ENCODE measurements at regions not wholly inside any gene's neighbourhood (a gene's known extent, or its start where the extent isn't known, plus 50 kb on each side); places are given as distances from the start of the nearest gene placed in this dataset.

DNA sequence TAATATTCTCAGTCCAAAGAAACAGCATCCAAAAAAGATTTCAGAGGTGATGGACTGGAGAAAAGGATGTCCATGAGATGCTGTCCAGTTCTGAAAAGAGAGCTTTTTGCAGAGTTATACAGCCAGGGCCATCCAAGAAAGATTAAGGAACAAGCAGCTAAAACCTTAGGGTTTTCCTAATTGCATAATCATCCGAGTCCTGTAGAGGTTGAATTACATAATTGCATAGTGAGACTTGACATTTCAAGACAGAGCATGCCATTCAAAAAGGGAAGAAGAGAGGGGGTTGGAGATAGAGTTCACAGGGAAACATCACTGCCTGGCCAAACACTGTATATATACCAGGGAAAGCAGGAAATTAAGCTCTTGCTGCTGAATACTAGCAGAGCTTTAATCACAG, 1729.2 kb upstream of the WWC1 start:
- H3K36me3 ChIP-seq (ENCODE audit: control insufficient read depth, insufficient read depth, low read length): no peaks in the 10 kb centered on the region

DNA sequence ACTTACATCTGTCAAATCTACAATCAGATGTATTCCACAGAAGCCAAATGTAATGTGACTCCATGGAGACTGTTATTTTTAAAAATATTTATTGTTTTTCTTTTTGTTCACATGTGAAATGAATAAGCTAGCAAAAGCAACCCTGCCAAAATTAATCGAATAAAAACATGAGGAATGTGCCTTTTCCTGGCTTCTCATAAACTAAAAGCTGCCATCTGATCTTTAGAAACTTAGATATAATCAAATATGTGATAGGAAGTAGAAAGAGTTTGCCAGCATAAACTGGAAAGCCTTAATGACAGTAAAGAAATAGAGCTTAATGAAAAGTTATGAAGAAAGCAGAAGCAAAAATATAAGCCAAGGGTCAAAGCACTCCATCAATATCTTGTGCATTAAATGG, 1724.7 kb upstream of the WWC1 start:
- Histone ChIP-seq H3K36me3 (ENCODE audit: control insufficient read depth, insufficient read depth, low read length) (no peaks in the 10 kb centered on the region), H3K4me3 (ENCODE audit: low read length) (no peak overlapping the region), H3K9ac (ENCODE audit: low read length) (no peak overlapping the region), H3K4me1 (ENCODE audit: control insufficient read depth, insufficient read depth, low read length) (no peaks in the 10 kb centered on the region), H3K27me3 (ENCODE audit: control insufficient read depth, insufficient read depth, low read length) (no peaks in the 10 kb centered on the region), H3K9me3 (ENCODE audit: control insufficient read depth, low read length) (no peaks in the 10 kb centered on the region)

More for the DNA sequence above, 1729.2 kb upstream of the WWC1 start:
- Histone ChIP-seq H3K4me1 (ENCODE audit: control insufficient read depth, insufficient read depth, low read length) (no peaks in the 10 kb centered on the region), H3K9me3 (ENCODE audit: control insufficient read depth, low read length) (no peaks in the 10 kb centered on the region), H3K27me3 (ENCODE audit: control insufficient read depth, insufficient read depth, low read length) (no peaks in the 10 kb centered on the region), H3K4me3 (ENCODE audit: low read length) (no peak overlapping the region), H3K9ac (ENCODE audit: low read length) (no peak overlapping the region)

- H3K36me3 ChIP-seq (ENCODE audit: control insufficient read depth, insufficient read depth, low read length): no peaks in the 10 kb centered on the region
- H3K27me3 ChIP-seq (ENCODE audit: control insufficient read depth, insufficient read depth, low read length): no peaks in the 10 kb centered on the region
- no peak overlapping the region for H3K4me3 ChIP-seq (ENCODE audit: low read length)
- no peaks in the 10 kb centered on the region for H3K4me1 ChIP-seq (ENCODE audit: control insufficient read depth, insufficient read depth, low read length)
- no peaks in the 10 kb centered on the region for H3K9me3 ChIP-seq (ENCODE audit: control insufficient read depth, low read length)
- no peak overlapping the region for H3K9ac ChIP-seq (ENCODE audit: low read length)
Observed at GRCh38 chr5:166570865-166571264, 1720.6 kb upstream of the WWC1 start.

- no peaks in the 10 kb centered on the region for H3K9me3 ChIP-seq (ENCODE audit: control insufficient read depth, low read length)
- no peaks in the 10 kb centered on the region for H3K36me3 ChIP-seq (ENCODE audit: control insufficient read depth, insufficient read depth, low read length)
- no peak overlapping the region for H3K4me3 ChIP-seq (ENCODE audit: low read length)
- no peaks in the 10 kb centered on the region for H3K4me1 ChIP-seq (ENCODE audit: control insufficient read depth, insufficient read depth, low read length)
- no peak overlapping the region for H3K9ac ChIP-seq (ENCODE audit: low read length)
- H3K27me3 ChIP-seq (ENCODE audit: control insufficient read depth, insufficient read depth, low read length): no peaks in the 10 kb centered on the region
Observed at GRCh38 chr5:166571668-166572067, 1719.8 kb upstream of the WWC1 start.

GRCh38 chr5:166576323-166576722, 1715.1 kb upstream of the WWC1 start:
- Histone ChIP-seq H3K36me3 (ENCODE audit: control insufficient read depth, insufficient read depth, low read length) (no peaks in the 10 kb centered on the region), H3K9me3 (ENCODE audit: control insufficient read depth, low read length) (no peaks in the 10 kb centered on the region), H3K4me1 (ENCODE audit: control insufficient read depth, insufficient read depth, low read length) (no peaks in the 10 kb centered on the region), H3K27me3 (ENCODE audit: control insufficient read depth, insufficient read depth, low read length) (no peaks in the 10 kb centered on the region), H3K9ac (ENCODE audit: low read length) (no peak overlapping the region), H3K4me3 (ENCODE audit: low read length) (no peak overlapping the region)

GRCh38 chr5:166581826-166582225, 1709.6 kb upstream of the WWC1 start:
- no peaks in the 10 kb centered on the region for H3K27me3 ChIP-seq (ENCODE audit: control insufficient read depth, insufficient read depth, low read length)
- no peaks in the 10 kb centered on the region for H3K36me3 ChIP-seq (ENCODE audit: control insufficient read depth, insufficient read depth, low read length)

DNA sequence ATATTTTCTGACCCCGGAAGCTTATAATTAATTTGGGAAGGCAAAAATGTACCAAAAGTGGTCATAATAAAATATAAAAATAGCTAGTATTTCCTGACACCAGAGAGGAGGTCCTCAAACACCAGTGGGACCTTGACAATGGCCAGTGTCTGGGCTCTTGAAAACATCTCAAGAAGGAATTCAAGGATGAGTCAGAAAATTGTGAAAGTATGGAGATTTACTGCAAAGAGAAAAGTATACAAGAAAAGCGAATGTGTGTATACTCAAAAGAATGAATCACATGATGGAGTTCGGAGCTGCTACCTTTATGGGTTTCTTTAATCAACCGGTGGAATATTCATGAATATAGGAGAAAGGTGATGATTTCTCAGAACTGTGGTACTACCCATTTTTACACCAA, 1709.0 kb upstream of the WWC1 start:
- Histone ChIP-seq H3K9ac (ENCODE audit: low read length) (no peak overlapping the region), H3K36me3 (ENCODE audit: control insufficient read depth, insufficient read depth, low read length) (no peaks in the 10 kb centered on the region), H3K4me3 (ENCODE audit: low read length) (no peak overlapping the region), H3K4me1 (ENCODE audit: control insufficient read depth, insufficient read depth, low read length) (no peaks in the 10 kb centered on the region), H3K27me3 (ENCODE audit: control insufficient read depth, insufficient read depth, low read length) (no peaks in the 10 kb centered on the region), H3K9me3 (ENCODE audit: control insufficient read depth, low read length) (no peaks in the 10 kb centered on the region)

More at GRCh38 chr5:166581826-166582225, 1709.6 kb upstream of the WWC1 start:
- Histone ChIP-seq H3K9ac (ENCODE audit: low read length) (no peak overlapping the region), H3K4me3 (ENCODE audit: low read length) (no peak overlapping the region), H3K9me3 (ENCODE audit: control insufficient read depth, low read length) (no peaks in the 10 kb centered on the region), H3K4me1 (ENCODE audit: control insufficient read depth, insufficient read depth, low read length) (no peaks in the 10 kb centered on the region)

DNA sequence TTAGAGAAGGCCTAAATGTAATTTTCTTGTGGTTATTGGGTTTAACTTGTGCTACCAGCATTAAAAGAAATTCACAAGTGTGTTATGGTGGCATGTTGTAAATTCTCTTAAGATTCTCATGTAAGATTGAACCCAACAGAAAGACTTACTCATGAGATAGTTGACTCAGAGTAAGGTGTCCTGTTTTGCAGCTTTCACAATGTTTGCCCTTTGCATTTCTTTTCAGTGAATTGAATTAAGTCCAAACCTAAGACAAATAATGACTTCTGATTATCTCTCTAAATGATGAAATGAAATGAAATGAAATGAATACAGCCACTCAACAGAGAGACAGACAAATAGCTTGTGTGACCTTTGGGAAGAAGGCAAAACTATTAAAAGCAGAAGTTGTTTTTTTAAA, 1696.9 kb upstream of the WWC1 start:
- no peaks in the 10 kb centered on the region for H3K4me1 ChIP-seq (ENCODE audit: control insufficient read depth, insufficient read depth, low read length)
- H3K9ac ChIP-seq (ENCODE audit: low read length): no peak overlapping the region

DNA sequence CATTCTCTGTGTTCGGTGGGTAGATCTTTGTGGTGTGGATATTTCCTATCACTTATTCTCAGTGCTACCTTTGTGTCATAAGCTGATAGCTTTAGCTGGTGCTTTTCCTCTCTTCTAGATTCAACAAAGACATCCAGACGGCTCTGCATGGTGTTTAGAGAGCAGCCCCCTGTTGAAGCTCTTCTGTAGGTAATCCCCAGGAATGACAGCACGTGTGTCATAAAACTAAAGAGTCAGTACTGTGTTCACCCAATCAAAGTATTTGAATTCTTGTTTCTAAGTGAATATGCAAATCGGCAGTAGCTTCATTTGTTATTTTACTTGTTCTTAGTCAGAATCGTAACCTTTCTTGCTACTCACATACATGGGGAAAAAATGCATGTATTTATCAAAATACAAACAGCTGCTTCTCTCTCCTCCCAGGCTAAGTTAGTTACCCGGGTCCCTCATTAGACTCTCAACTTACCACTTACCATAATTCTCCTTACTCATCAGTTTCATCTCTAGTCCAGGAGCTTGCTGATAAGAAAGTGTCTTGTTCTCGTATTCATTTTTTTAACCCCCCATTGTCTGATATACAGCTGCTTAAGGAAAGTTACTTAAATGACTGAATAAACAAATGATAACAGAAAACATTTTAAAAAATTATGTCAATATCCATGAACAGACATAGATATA, 1696.0 kb upstream of the WWC1 start:
- Histone ChIP-seq H3K9me3 (ENCODE audit: control insufficient read depth, low read length) (no peaks in the 10 kb centered on the region), H3K4me3 (ENCODE audit: low read length) (no peak overlapping the region), H3K9ac (ENCODE audit: low read length) (no peak overlapping the region), H3K27me3 (ENCODE audit: control insufficient read depth, insufficient read depth, low read length) (no peaks in the 10 kb centered on the region), H3K4me1 (ENCODE audit: control insufficient read depth, insufficient read depth, low read length) (no peaks in the 10 kb centered on the region), H3K36me3 (ENCODE audit: control insufficient read depth, insufficient read depth, low read length) (no peaks in the 10 kb centered on the region)

More for the DNA sequence above, 1696.9 kb upstream of the WWC1 start:
- Histone ChIP-seq H3K36me3 (ENCODE audit: control insufficient read depth, insufficient read depth, low read length) (no peaks in the 10 kb centered on the region), H3K4me3 (ENCODE audit: low read length) (no peak overlapping the region), H3K27me3 (ENCODE audit: control insufficient read depth, insufficient read depth, low read length) (no peaks in the 10 kb centered on the region), H3K9me3 (ENCODE audit: control insufficient read depth, low read length) (no peaks in the 10 kb centered on the region)

GRCh38 chr5:166596043-166596442, 1695.4 kb upstream of the WWC1 start:
- no peak overlapping the region for H3K4me3 ChIP-seq (ENCODE audit: low read length)
- no peaks in the 10 kb centered on the region for H3K36me3 ChIP-seq (ENCODE audit: control insufficient read depth, insufficient read depth, low read length)
- no peaks in the 10 kb centered on the region for H3K27me3 ChIP-seq (ENCODE audit: control insufficient read depth, insufficient read depth, low read length)
- no peaks in the 10 kb centered on the region for H3K9me3 ChIP-seq (ENCODE audit: control insufficient read depth, low read length)
- H3K9ac ChIP-seq (ENCODE audit: low read length): no peak overlapping the region
- H3K4me1 ChIP-seq (ENCODE audit: control insufficient read depth, insufficient read depth, low read length): no peaks in the 10 kb centered on the region

- Histone ChIP-seq H3K36me3 (ENCODE audit: control insufficient read depth, insufficient read depth, low read length) (no peaks in the 10 kb centered on the region), H3K9ac (ENCODE audit: low read length) (no peak overlapping the region), H3K27me3 (ENCODE audit: control insufficient read depth, insufficient read depth, low read length) (no peaks in the 10 kb centered on the region), H3K9me3 (ENCODE audit: control insufficient read depth, low read length) (no peaks in the 10 kb centered on the region), H3K4me1 (ENCODE audit: control insufficient read depth, insufficient read depth, low read length) (no peaks in the 10 kb centered on the region), H3K4me3 (ENCODE audit: low read length) (no peak overlapping the region)
Observed at GRCh38 chr5:166602271-166602670, 1689.2 kb upstream of the WWC1 start.

GRCh38 chr5:166617507-166617906, 1673.9 kb upstream of the WWC1 start:
- H3K9ac ChIP-seq (ENCODE audit: low read length): no peak overlapping the region
- H3K4me1 ChIP-seq (ENCODE audit: control insufficient read depth, insufficient read depth, low read length): no peaks in the 10 kb centered on the region

GRCh38 chr5:166618526-166618925, 1672.9 kb upstream of the WWC1 start:
- Histone ChIP-seq H3K9me3 (ENCODE audit: control insufficient read depth, low read length) (no peaks in the 10 kb centered on the region), H3K4me3 (ENCODE audit: low read length) (no peak overlapping the region), H3K4me1 (ENCODE audit: control insufficient read depth, insufficient read depth, low read length) (no peaks in the 10 kb centered on the region), H3K9ac (ENCODE audit: low read length) (no peak overlapping the region), H3K36me3 (ENCODE audit: control insufficient read depth, insufficient read depth, low read length) (no peaks in the 10 kb centered on the region), H3K27me3 (ENCODE audit: control insufficient read depth, insufficient read depth, low read length) (no peaks in the 10 kb centered on the region)

More at GRCh38 chr5:166617507-166617906, 1673.9 kb upstream of the WWC1 start:
- Histone ChIP-seq H3K36me3 (ENCODE audit: control insufficient read depth, insufficient read depth, low read length) (no peaks in the 10 kb centered on the region), H3K4me3 (ENCODE audit: low read length) (no peak overlapping the region), H3K9me3 (ENCODE audit: control insufficient read depth, low read length) (no peaks in the 10 kb centered on the region), H3K27me3 (ENCODE audit: control insufficient read depth, insufficient read depth, low read length) (no peaks in the 10 kb centered on the region)

Measured in mucosa of stomach (tissue), 1 donor.